Body of pancreas (tissue), 4 donors: ENCODE measurements at regions not wholly inside any gene's neighbourhood (a gene's known extent, or its start where the extent isn't known, plus 50 kb on each side); places are given as distances from the start of the nearest gene placed in this dataset.
"Not testable (repeated sequence)": the region's sequence is repeated elsewhere in the genome, so short reads cannot be mapped to it uniquely, and the experiment has no call there.

Experiments used
- ATAC-seq: fragments of 150-250 bp; one replicate; pipeline ENCODE4 v1.9.1; 2016
- DNase-seq, 4 donors: peaks; one replicate each; pipeline ENCODE4 v3.0.0-alpha.2; 2019
- H3K27ac ChIP-seq, 4 donors: fragments of 200-600 bp; sonication (generic); 1 replicate in 3 of 4; 2 replicates in 1 of 4; pipeline versions ENCODE4 v1.5.1 to v1.6.1; 2016 to 2019; ENCODE audit warnings: mild to moderate bottlenecking in 1 of 4, mixed read lengths in 1 of 4, moderate library complexity in 1 of 4
- H3K27me3 ChIP-seq, 2 donors: fragments of 200-600 bp; sonication (generic); one replicate each; pipeline ENCODE4 v1.6.0; 2016; ENCODE audit warnings: mild to moderate bottlenecking in 1 of 2
- H3K36me3 ChIP-seq, 2 donors: fragments of 200-600 bp; sonication (generic); replicated peaks in 1 of 2; 2 replicates each; pipeline ENCODE4 v1.5.1; 2016; ENCODE audit warnings: low read depth in 2 of 2; ENCODE audit not compliant: insufficient read depth in 1 of 2
- H3K4me1 ChIP-seq: fragments of 200-600 bp; sonication (generic); one replicate; pipeline ENCODE4 v1.6.0; 2016
- H3K4me3 ChIP-seq, 2 donors: fragments of 200-600 bp; sonication (generic); 1 replicate in 1 of 2; 2 replicates in 1 of 2; pipeline ENCODE4 v1.5.1; 2016 to 2019
- H3K9me3 ChIP-seq, 3 donors: fragments of 200-600 bp; sonication (generic); 1 replicate in 2 of 3; 2 replicates in 1 of 3; pipeline ENCODE4 v1.5.1; 2016
- CTCF ChIP-seq, 7 experiments: fragments of 450-650 bp in 4 of 7; fragments of 200-600 bp in 3 of 7; sonication (generic) in 3 of 7; IDR thresholded peaks; one replicate each; pipeline ENCODE4 v1.5.1; 2016 to 2019; ENCODE audit warnings: antibody characterized with exemption in 7 of 7
- POLR2A ChIP-seq, 3 donors: fragments of 450-650 bp; IDR thresholded peaks; one replicate each; pipeline ENCODE4 v1.6.1; 2016; ENCODE audit warnings: antibody characterized with exemption in 3 of 3, mild to moderate bottlenecking in 2 of 3
- WGBS, 2 donors: methylation state at CpG; one replicate each; pipeline ENCODE4 v1.1.5; 2017; 5-methylcytosine and 5-hydroxymethylcytosine counted together
- intact Hi-C: fragments of 100-400 bp; cut with DNase I; formaldehyde crosslinking; loops from one replicate; pipeline ENCODE4 v1.15.1; 2023

GRCh38 chr20:24418731-24419130 lies 50.7 kb upstream of the SYNDIG1 start:
- no peaks in the 10 kb centered on the region for H3K36me3 ChIP-seq
- H3K27me3 ChIP-seq = no peaks in the 10 kb centered on the region
- intact Hi-C loops = no loop called here
- no peak for TF ChIP-seq CTCF (IDR thresholded peaks at IDR 0.05)
- no peaks in the 10 kb centered on the region for H3K9me3 ChIP-seq
- 42 to 56% methylated on average over 2 of the region's 2 CpGs for WGBS, 2 donors
- no peak for DNase-seq
- H3K4me1 ChIP-seq = no peaks in the 10 kb centered on the region
- no peak overlapping the region for H3K4me3 ChIP-seq
- H3K27ac ChIP-seq = no peak overlapping the region
- ATAC-seq = no peak

GRCh38 chr20:24417485-24417884 lies 51.9 kb upstream of the SYNDIG1 start:
- WGBS, 2 donors = 69 to 75% methylated on average over 11 of the region's 11 CpGs
- Histone ChIP-seq H3K4me1 (no peaks in the 10 kb centered on the region), H3K27me3 (no peaks in the 10 kb centered on the region), H3K4me3 (no peak overlapping the region), H3K9me3 (no peaks in the 10 kb centered on the region), H3K36me3 (no peaks in the 10 kb centered on the region), H3K27ac (no peak overlapping the region)
- ATAC-seq (no peak), DNase-seq (no peak)
- intact Hi-C loops = no loop called here
- TF ChIP-seq POLR2A (IDR thresholded peaks at IDR 0.05) = no peak
- TF ChIP-seq CTCF (IDR thresholded peaks at IDR 0.05) = no peak

GRCh38 chr20:24415444-24415843 lies 54.0 kb upstream of the SYNDIG1 start:
- ATAC-seq, H3K4me3 ChIP-seq, H3K27me3 ChIP-seq, H3K27ac ChIP-seq, intact Hi-C loops, H3K36me3 ChIP-seq, H3K4me1 ChIP-seq, H3K9me3 ChIP-seq, DNase-seq: not testable (repeated sequence)
- 72 to 75% methylated on average over 7 of the region's 7 CpGs for WGBS, 2 donors

GRCh38 chr20:24411834-24412216 lies 57.6 kb upstream of the SYNDIG1 start:
- TF ChIP-seq CTCF (IDR thresholded peaks at IDR 0.05) = no peak
- TF ChIP-seq POLR2A (IDR thresholded peaks at IDR 0.05) = no peak
- Histone ChIP-seq H3K4me3 (no peak overlapping the region), H3K4me1 (no peaks in the 10 kb centered on the region), H3K27me3 (peaks cover 0 to 3% of the 10 kb centered on the region in 2 donors), H3K9me3 (no peaks in the 10 kb centered on the region), H3K27ac (no peak overlapping the region), H3K36me3 (no peaks in the 10 kb centered on the region)
- no peak for ATAC-seq
- WGBS, 2 donors = 72 to 87% methylated on average over 6 of the region's 6 CpGs
- intact Hi-C loops = no loop called here
- DNase-seq = no peak

GRCh38 chr20:24411003-24411833 lies 58.2 kb upstream of the SYNDIG1 start:
- no peak for TF ChIP-seq CTCF (IDR thresholded peaks at IDR 0.05)
- no peak for TF ChIP-seq POLR2A (IDR thresholded peaks at IDR 0.05)
- 72 to 78% methylated on average over 17 of the region's 17 CpGs for WGBS, 2 donors
- H3K36me3 ChIP-seq = no peaks in the 10 kb centered on the region
- no peak overlapping the region for H3K27ac ChIP-seq
- H3K27me3 ChIP-seq = peaks cover 0 to 3% of the 10 kb centered on the region in 2 donors
- ATAC-seq (no peak), DNase-seq (no peak)
- no peaks in the 10 kb centered on the region for H3K9me3 ChIP-seq
- H3K4me3 ChIP-seq = no peak overlapping the region
- no peaks in the 10 kb centered on the region for H3K4me1 ChIP-seq
- intact Hi-C loops = no loop called here
